WTC11 (cell line): ENCODE measurements at regions not wholly inside any gene's neighbourhood (a gene's known extent, or its start where the extent isn't known, plus 50 kb on each side); places are given as distances from the start of the nearest gene placed in this dataset.

Experiments
- ATAC-seq: fragments of 200-7000 bp; cut with Tn5 transposase; 2 replicates; pipeline ENCODE4 v1.10.0; 2021; ENCODE audit warnings: mild to moderate bottlenecking, moderate library complexity
- CTCF ChIA-PET: fragments of 300-600 bp; sonication (Branson Sonifier 250); formaldehyde crosslinking; loops from one replicate; lab custom pipeline; 2021; ENCODE audit warnings: antibody characterized with exemption; lab: Charles Lee
- POLR2A ChIA-PET: fragments of 350-600 bp; sonication (Branson Sonifier 250); formaldehyde crosslinking; loops from one replicate; lab custom pipeline; 2021; ENCODE audit warnings: antibody characterized with exemption; lab: Charles Lee
- DNase-seq: peaks from one replicate; pipeline ENCODE4 v3.0.0; 2021; ENCODE audit warnings: low spot score
- H3K27ac Mint-ChIP-seq: 2 replicates; pipeline ENCODE4 v1.8.0; 2021; ENCODE audit warnings: mixed read lengths
- H3K27me3 Mint-ChIP-seq: 2 replicates; pipeline ENCODE4 v1.8.0; 2021; ENCODE audit warnings: low read depth, mild to moderate bottlenecking, moderate library complexity, mixed read lengths
- H3K36me3 Mint-ChIP-seq: 2 replicates; pipeline ENCODE4 v1.8.0; 2021; ENCODE audit warnings: mixed read lengths
- H3K4me1 Mint-ChIP-seq: 2 replicates; pipeline ENCODE4 v1.8.0; 2022; ENCODE audit warnings: mixed read lengths
- H3K4me3 Mint-ChIP-seq: 2 replicates; pipeline ENCODE4 v1.8.0; 2021; ENCODE audit warnings: mild to moderate bottlenecking, moderate library complexity, mixed read lengths
- H3K9me3 Mint-ChIP-seq: 2 replicates; pipeline ENCODE4 v1.8.0; 2021; ENCODE audit warnings: mixed read lengths
- CREM ChIP-seq: sonication (generic); formaldehyde crosslinking; IDR thresholded peaks from 2 replicates; pipeline ENCODE4 v1.8.1; 2022; ENCODE audit warnings: mild to moderate bottlenecking, missing genetic modification reagents, moderate library complexity
- E2F5 ChIP-seq: sonication (generic); formaldehyde crosslinking; IDR thresholded peaks from 2 replicates; pipeline ENCODE4 v1.8.1; 2022; ENCODE audit warnings: mild to moderate bottlenecking, moderate library complexity, missing genetic modification reagents
- ERG ChIP-seq: fragments of 250-450 bp; sonication (Bioruptor Pico); IDR thresholded peaks from 2 replicates; pipeline ENCODE4 v1.8.0; 2021; ENCODE audit warnings: mild to moderate bottlenecking
- HMGXB4 ChIP-seq: sonication (generic); formaldehyde crosslinking; IDR thresholded peaks from 2 replicates; pipeline ENCODE4 v1.8.1; 2023; ENCODE audit warnings: mild to moderate bottlenecking, moderate library complexity, missing genetic modification reagents
- MXD4 ChIP-seq: fragments of 250-450 bp; sonication (Bioruptor Pico); IDR thresholded peaks from 2 replicates; pipeline ENCODE4 v1.8.0; 2021; ENCODE audit warnings: mild to moderate bottlenecking, moderate library complexity, borderline replicate concordance
- PREB ChIP-seq: sonication (generic); formaldehyde crosslinking; IDR thresholded peaks from 2 replicates; pipeline ENCODE4 v1.8.1; 2022; ENCODE audit warnings: mild to moderate bottlenecking, missing genetic modification reagents, moderate library complexity, borderline replicate concordance
- RORB ChIP-seq: fragments of 250-450 bp; sonication (Bioruptor Pico); IDR thresholded peaks from 2 replicates; pipeline ENCODE4 v1.9.0; 2021; ENCODE audit warnings: mild to moderate bottlenecking
- SOX15 ChIP-seq: fragments of 250-450 bp; sonication (Bioruptor Pico); IDR thresholded peaks from 2 replicates; pipeline ENCODE4 v1.9.0; 2021; ENCODE audit warnings: mild to moderate bottlenecking
- STAT6 ChIP-seq: sonication (generic); formaldehyde crosslinking; conservative IDR thresholded peaks from 2 replicates; pipeline ENCODE4 v1.8.1; 2023; ENCODE audit warnings: mild to moderate bottlenecking, low read depth, missing genetic modification reagents, moderate library complexity
- TEAD1 ChIP-seq: sonication (generic); formaldehyde crosslinking; IDR thresholded peaks from 2 replicates; pipeline ENCODE4 v1.8.0; 2022; ENCODE audit warnings: mild to moderate bottlenecking, missing genetic modification reagents
- TEAD4 ChIP-seq: sonication (generic); formaldehyde crosslinking; IDR thresholded peaks from 2 replicates; pipeline ENCODE4 v1.8.0; 2022; ENCODE audit warnings: mild to moderate bottlenecking, missing genetic modification reagents
- ZBTB43 ChIP-seq: sonication (generic); formaldehyde crosslinking; IDR thresholded peaks from 2 replicates; pipeline ENCODE4 v1.8.1; 2023; ENCODE audit warnings: mild to moderate bottlenecking, missing genetic modification reagents
- ZNF281 ChIP-seq: sonication (generic); formaldehyde crosslinking; IDR thresholded peaks from 2 replicates; pipeline ENCODE4 v1.8.0; 2023; ENCODE audit warnings: mild to moderate bottlenecking, missing genetic modification reagents
- ZNF416 ChIP-seq: fragments of 250-450 bp; sonication (Bioruptor Pico); IDR thresholded peaks from 2 replicates; pipeline ENCODE4 v1.9.0; 2021; ENCODE audit warnings: mild to moderate bottlenecking, inconsistent platforms
- ZNF512 ChIP-seq: sonication (generic); formaldehyde crosslinking; IDR thresholded peaks from 2 replicates; pipeline ENCODE4 v1.8.1; 2022; ENCODE audit warnings: missing genetic modification reagents, borderline replicate concordance
- ZNF671 ChIP-seq: fragments of 250-450 bp; sonication (Bioruptor Pico); IDR thresholded peaks from 2 replicates; pipeline ENCODE4 v1.8.0; 2021; ENCODE audit warnings: mild to moderate bottlenecking

GRCh38 chrX:130552444-130553073, 150.8 kb downstream of the RBMX2 start:
- DNase-seq (no peak), ATAC-seq (no peak)
- ChIA-PET POLR2A (no interaction called here), CTCF (interaction anchor here (1.0 to 1.1 kb wide), 2 partner anchors 23 to 365 kb away, joined by 3 to 4 read pairs; no protein-coding TSS in a partner anchor)
- Mint-ChIP-seq H3K4me3 (no peak overlapping the region), H3K27me3 (no peaks in the 10 kb centered on the region; the same call in 1 of the 2 replicates), H3K9me3 (no peaks in the 10 kb centered on the region), H3K4me1 (peaks cover 11% of the 10 kb centered on the region), H3K36me3 (no peaks in the 10 kb centered on the region), H3K27ac (no peak overlapping the region)
- TF ChIP-seq ZBTB43 (CRISPR knock-in tag) (no peak), TEAD1 (no peak), ZNF671 (CRISPR knock-in tag) (no peak), ERG (CRISPR knock-in tag) (no peak), SOX15 (CRISPR knock-in tag) (no peak)

- Mint-ChIP-seq H3K4me3 (no peak overlapping the region), H3K36me3 (no peaks in the 10 kb centered on the region), H3K27ac (no peak overlapping the region), H3K9me3 (no peaks in the 10 kb centered on the region), H3K4me1 (peaks cover 2% of the 10 kb centered on the region), H3K27me3 (no peaks in the 10 kb centered on the region; the same call in 1 of the 2 replicates)
- no peak for DNase-seq
- no peak for ATAC-seq
- CTCF ChIA-PET = no interaction called here
- TF ChIP-seq ZNF281 (CRISPR knock-in tag) (no peak), E2F5 (CRISPR knock-in tag) (no peak), STAT6 (CRISPR knock-in tag) (no peak), MXD4 (CRISPR knock-in tag) (no peak), CREM (CRISPR knock-in tag) (no peak), PREB (CRISPR knock-in tag) (no peak), HMGXB4 (CRISPR knock-in tag) (no peak), ZNF416 (CRISPR knock-in tag) (no peak), RORB (CRISPR knock-in tag) (no peak), ZNF512 (CRISPR knock-in tag) (no peak), ZNF671 (CRISPR knock-in tag) (no peak), TEAD4 (no peak)
- POLR2A ChIA-PET = no interaction called here
Observed at GRCh38 chrX:130555341-130555740, 153.6 kb downstream of the RBMX2 start.
